Esophagus squamous epithelium (tissue), 5 donors: ENCODE measurements at regions not wholly inside any gene's neighbourhood (a gene's known extent, or its start where the extent isn't known, plus 50 kb on each side); places are given as distances from the start of the nearest gene placed in this dataset.

Source experiments
- DNase-seq: peaks from one replicate; lab custom pipeline; 2025; lab: John Stamatoyannopoulos, UW
- H3K27ac ChIP-seq, 4 donors: fragments of 200-600 bp; sonication (generic); one replicate each; pipeline ENCODE4 v1.5.1; 2016 to 2019; ENCODE audit warnings: mild to moderate bottlenecking in 1 of 4
- H3K27me3 ChIP-seq, 4 donors: fragments of 200-600 bp; sonication (generic); 1 replicate in 3 of 4; 2 replicates in 1 of 4; pipeline versions ENCODE4 v1.5.1 to v1.6.0; 2017 to 2021; ENCODE audit warnings: antibody characterized with exemption in 1 of 4
- H3K36me3 ChIP-seq, 3 donors: fragments of 200-600 bp; sonication (generic); one replicate each; pipeline ENCODE4 v1.5.1; 2016 to 2019
- H3K4me1 ChIP-seq, 3 donors: fragments of 200-600 bp; sonication (generic); one replicate each; pipeline ENCODE4 v1.5.1; 2017 to 2019
- H3K4me3 ChIP-seq, 4 donors: fragments of 200-600 bp; sonication (generic); 1 replicate in 3 of 4; 2 replicates in 1 of 4; pipeline ENCODE4 v1.5.1; 2016 to 2019; ENCODE audit warnings: mild to moderate bottlenecking in 2 of 4, moderate library complexity in 1 of 4
- H3K9me3 ChIP-seq, 3 donors: fragments of 200-600 bp; sonication (generic); one replicate each; pipeline ENCODE4 v1.5.1; 2016 to 2019
- CTCF ChIP-seq, 6 experiments: fragments of 450-650 bp in 4 of 6; fragments of 200-600 bp in 2 of 6; sonication (generic) in 2 of 6; IDR thresholded peaks; one replicate each; pipeline ENCODE4 v1.5.1; 2016 to 2019; ENCODE audit warnings: antibody characterized with exemption in 6 of 6, mild to moderate bottlenecking in 4 of 6, moderate library complexity in 4 of 6
- POLR2A ChIP-seq, 4 donors: fragments of 450-650 bp; IDR thresholded peaks; one replicate each; pipeline ENCODE4 v1.6.1; 2017; ENCODE audit warnings: antibody characterized with exemption in 4 of 4, mild to moderate bottlenecking in 4 of 4, moderate library complexity in 3 of 4
- WGBS, 2 donors: methylation state at CpG; one replicate each; pipeline ENCODE4 v1.1.5; 2018; 5-methylcytosine and 5-hydroxymethylcytosine counted together
- intact Hi-C: fragments of 100-400 bp; cut with DNase I; formaldehyde crosslinking; loops from one replicate; pipeline ENCODE4 v1.15.0; 2022
- donor health status: DM: yes; HTN: yes; CAD: no.

- Histone ChIP-seq H3K9me3 (no peaks in the 10 kb centered on the region), H3K4me3 (no peak overlapping the region), H3K27me3 (no peaks in the 10 kb centered on the region), H3K36me3 (no peaks in the 10 kb centered on the region), H3K27ac (no peak overlapping the region), H3K4me1 (no peaks in the 10 kb centered on the region)
- DNase-seq, result no peak
- intact Hi-C loops, result no loop called here
- 58 to 68% methylated on average over 5 of the region's 5 CpGs for WGBS, 2 donors
- TF ChIP-seq POLR2A (IDR thresholded peaks at IDR 0.05) (no peak), CTCF (IDR thresholded peaks at IDR 0.05) (no peak)
Measured at GRCh38 chr16:6903671-6904070, 429.0 kb upstream of the RBFOX1 start.

- no peaks in the 10 kb centered on the region for H3K36me3 ChIP-seq
- H3K9me3 ChIP-seq, result no peaks in the 10 kb centered on the region
- TF ChIP-seq CTCF (IDR thresholded peaks at IDR 0.05) (no peak), POLR2A (IDR thresholded peaks at IDR 0.05) (no peak)
- 75 to 85% methylated on average over 10 of the region's 10 CpGs for WGBS, 2 donors
- H3K27me3 ChIP-seq, result no peaks in the 10 kb centered on the region
- no peak overlapping the region for H3K27ac ChIP-seq
- H3K4me3 ChIP-seq, result no peak overlapping the region
- no peak for DNase-seq
- H3K4me1 ChIP-seq, result no peaks in the 10 kb centered on the region
- intact Hi-C loops, result no loop called here
Measured at GRCh38 chr16:6898896-6899295, 433.7 kb upstream of the RBFOX1 start.

GRCh38 chr16:6897876-6898485, 434.7 kb upstream of the RBFOX1 start:
- Histone ChIP-seq H3K4me3 (no peak overlapping the region), H3K4me1 (no peaks in the 10 kb centered on the region), H3K9me3 (no peaks in the 10 kb centered on the region), H3K27ac (no peak overlapping the region), H3K36me3 (no peaks in the 10 kb centered on the region), H3K27me3 (peaks cover 0 to 8% (median 0%) of the 10 kb centered on the region in 4 donors)
- no peak for DNase-seq
- WGBS, 2 donors, result 39 to 48% methylated on average over 8 of the region's 8 CpGs
- TF ChIP-seq POLR2A (IDR thresholded peaks at IDR 0.05) (no peak), CTCF (IDR thresholded peaks at IDR 0.05) (no peak)
- intact Hi-C loops, result no loop called here

DNA sequence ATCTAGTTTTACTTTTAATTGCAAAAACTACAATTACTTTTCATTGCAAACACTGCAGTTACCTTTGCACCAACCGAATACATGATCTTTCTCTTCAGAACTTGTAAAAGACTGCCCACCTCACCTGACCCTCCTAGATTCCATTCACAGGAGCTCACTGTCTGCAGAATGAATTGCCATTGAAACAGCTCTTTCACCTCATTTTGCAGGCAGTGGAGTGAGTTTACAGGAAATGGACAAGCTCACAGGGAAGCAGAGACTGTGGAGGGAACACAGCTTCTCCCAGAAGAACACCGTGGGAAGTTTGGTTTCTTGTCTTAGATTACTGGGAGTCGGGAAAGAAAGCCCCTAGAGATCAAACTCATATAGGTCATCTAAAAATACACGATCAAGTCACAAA, 439.7 kb upstream of the RBFOX1 start:
- H3K4me3 ChIP-seq, result no peak overlapping the region
- H3K4me1 ChIP-seq, result peaks cover 0 to 9% (median 0%) of the 10 kb centered on the region in 3 donors
- H3K36me3 ChIP-seq, result no peaks in the 10 kb centered on the region
- intact Hi-C loops, result no loop called here
- no peak for DNase-seq
- no peak for TF ChIP-seq POLR2A (IDR thresholded peaks at IDR 0.05)
- no peak for TF ChIP-seq CTCF (IDR thresholded peaks at IDR 0.05)
- WGBS, 2 donors, result 45 to 49% methylated on average over 4 of the region's 4 CpGs
- H3K9me3 ChIP-seq, result no peaks in the 10 kb centered on the region
- H3K27ac ChIP-seq, result no peak overlapping the region
- H3K27me3 ChIP-seq, result peaks cover 0 to 15% (median 0%) of the 10 kb centered on the region in 4 donors

- peak overlapping the region in 1 of 4 donors; percentile 18 for H3K27ac ChIP-seq
- no peak for DNase-seq
- no peaks in the 10 kb centered on the region for H3K9me3 ChIP-seq
- no peak overlapping the region for H3K4me3 ChIP-seq
- peaks cover 0 to 9% (median 0%) of the 10 kb centered on the region in 3 donors for H3K4me1 ChIP-seq
- peaks cover 0 to 15% (median 0%) of the 10 kb centered on the region in 4 donors for H3K27me3 ChIP-seq
- WGBS, 2 donors, result 23 to 62% methylated on average over 2 of the region's 2 CpGs
- no peaks in the 10 kb centered on the region for H3K36me3 ChIP-seq
- TF ChIP-seq POLR2A (IDR thresholded peaks at IDR 0.05), result no peak
- no peak for TF ChIP-seq CTCF (IDR thresholded peaks at IDR 0.05)
- intact Hi-C loops, result no loop called here
Measured at GRCh38 chr16:6891496-6891895, 441.1 kb upstream of the RBFOX1 start.
